Astrocyte (in vitro differentiated cells and primary cell): ENCODE measurements at regions not wholly inside any gene's neighbourhood (a gene's known extent, or its start where the extent isn't known, plus 50 kb on each side); places are given as distances from the start of the nearest gene placed in this dataset.
"Not testable (repeated sequence)": the region's sequence is repeated elsewhere in the genome, so short reads cannot be mapped to it uniquely, and the experiment has no call there.

Experiments used
- DNase-seq: peaks from one replicate; pipeline ENCODE4 v3.0.0-alpha.2; 2010; ENCODE audit warnings: low read depth
- FAIRE-seq: peaks from 2 replicates; lab custom pipeline; 2011; peaks lifted over from hg19 to GRCh38; lab: Jason Lieb, UNC
- H2AFZ ChIP-seq: 2 replicates; pipeline ENCODE4 v1.6.0; 2012; ENCODE audit warnings: low read depth, low read length, inconsistent platforms
- H3K27ac ChIP-seq: 2 replicates; pipeline ENCODE4 v1.5.1; 2011; ENCODE audit warnings: low read depth, low read length, inconsistent platforms
- H3K27me3 ChIP-seq: 2 replicates; pipeline ENCODE4 v1.6.0; 2011; ENCODE audit warnings: low read length, inconsistent platforms; ENCODE audit not compliant: insufficient read depth
- H3K36me3 ChIP-seq: 2 replicates; pipeline ENCODE4 v1.5.1; 2011; ENCODE audit warnings: low read length, inconsistent platforms; ENCODE audit not compliant: insufficient read depth
- H3K4me1 ChIP-seq: 2 replicates; pipeline ENCODE4 v1.5.1; 2011; ENCODE audit warnings: low read length, inconsistent platforms; ENCODE audit not compliant: insufficient read depth
- H3K4me2 ChIP-seq: 2 replicates; pipeline ENCODE4 v1.6.0; 2012; ENCODE audit warnings: low read length, inconsistent platforms
- H3K4me3 ChIP-seq: 2 replicates; pipeline ENCODE4 v1.5.1; 2011; ENCODE audit warnings: low read depth, mild to moderate bottlenecking, low read length, inconsistent platforms; ENCODE audit not compliant: insufficient read depth
- H3K79me2 ChIP-seq: 2 replicates; pipeline ENCODE4 v1.6.0; 2012; ENCODE audit warnings: mild to moderate bottlenecking, low read length, inconsistent platforms; ENCODE audit not compliant: insufficient read depth
- H3K9ac ChIP-seq: 2 replicates; pipeline ENCODE4 v1.6.0; 2012; ENCODE audit warnings: mild to moderate bottlenecking, low read length, inconsistent platforms
- H3K9me3 ChIP-seq: 2 replicates; pipeline ENCODE4 v1.5.1; 2012; ENCODE audit warnings: low read depth, mild to moderate bottlenecking, low read length, inconsistent platforms; ENCODE audit not compliant: insufficient read depth
- H4K20me1 ChIP-seq: 2 replicates; pipeline ENCODE4 v1.6.0; 2012; ENCODE audit warnings: low read length, inconsistent platforms; ENCODE audit not compliant: insufficient read depth
- H3K27ac Mint-ChIP-seq: one replicate; pipeline ENCODE4 v1.8.0; 2021; ENCODE audit warnings: mild to moderate bottlenecking, mixed read lengths; ENCODE audit not compliant: unreplicated experiment
- H3K27me3 Mint-ChIP-seq: one replicate; pipeline ENCODE4 v1.8.0; 2021; ENCODE audit warnings: low read depth, mixed read lengths; ENCODE audit not compliant: unreplicated experiment
- H3K36me3 Mint-ChIP-seq: one replicate; pipeline ENCODE4 v1.8.0; 2021; ENCODE audit warnings: low read depth, mixed read lengths; ENCODE audit not compliant: unreplicated experiment
- H3K4me1 Mint-ChIP-seq: one replicate; pipeline ENCODE4 v1.8.0; 2021; ENCODE audit warnings: low read depth, mixed read lengths; ENCODE audit not compliant: unreplicated experiment
- H3K4me3 Mint-ChIP-seq: one replicate; pipeline ENCODE4 v1.8.0; 2021; ENCODE audit warnings: mild to moderate bottlenecking, moderate library complexity, mixed read lengths; ENCODE audit not compliant: unreplicated experiment
- H3K9me3 Mint-ChIP-seq: one replicate; pipeline ENCODE4 v1.8.0; 2021; ENCODE audit warnings: mild to moderate bottlenecking, mixed read lengths; ENCODE audit not compliant: unreplicated experiment
- CTCF ChIP-seq: IDR thresholded peaks from 2 replicates; pipeline ENCODE4 v1.5.1; 2011; ENCODE audit warnings: low read depth, mild to moderate bottlenecking, inconsistent platforms, low read length, moderate library complexity; ENCODE audit not compliant: insufficient read depth
- EZH2 ChIP-seq: IDR thresholded peaks from 2 replicates; pipeline ENCODE4 v1.6.1; 2012; ENCODE audit warnings: mild to moderate bottlenecking, low read length, inconsistent platforms; ENCODE audit not compliant: insufficient read depth

GRCh38 chr17:14428648-14429029, 127.8 kb downstream of the HS3ST3B1 start:
- no peak overlapping the region for H2AFZ ChIP-seq
- no peaks in the 10 kb centered on the region for H3K36me3 ChIP-seq
- TF ChIP-seq EZH2 (no peak), CTCF (no peak)
- no peaks in the 10 kb centered on the region for H3K27me3 Mint-ChIP-seq
- H3K9me3 ChIP-seq, result no peaks in the 10 kb centered on the region
- no peak overlapping the region for H3K4me2 ChIP-seq
- no peaks in the 10 kb centered on the region for H3K79me2 ChIP-seq
- H3K4me3 ChIP-seq, result no peak overlapping the region
- no peak overlapping the region for H3K27ac Mint-ChIP-seq
- no peaks in the 10 kb centered on the region for H4K20me1 ChIP-seq
- no peaks in the 10 kb centered on the region for H3K4me1 Mint-ChIP-seq
- no peak overlapping the region for H3K4me3 Mint-ChIP-seq
- FAIRE-seq (no peak), DNase-seq (no peak)
- no peaks in the 10 kb centered on the region for H3K36me3 Mint-ChIP-seq
- no peaks in the 10 kb centered on the region for H3K9me3 Mint-ChIP-seq
- no peaks in the 10 kb centered on the region for H3K27me3 ChIP-seq
- no peaks in the 10 kb centered on the region for H3K4me1 ChIP-seq
- H3K27ac ChIP-seq, result no peak overlapping the region
- H3K9ac ChIP-seq, result no peak overlapping the region

- Histone ChIP-seq H2AFZ (no peak overlapping the region), H3K27me3 (no peaks in the 10 kb centered on the region), H3K9ac (no peak overlapping the region), H3K4me3 (no peak overlapping the region), H3K9me3 (no peaks in the 10 kb centered on the region), H4K20me1 (no peaks in the 10 kb centered on the region), H3K27ac (no peak overlapping the region), H3K36me3 (no peaks in the 10 kb centered on the region), H3K4me1 (no peaks in the 10 kb centered on the region), H3K4me2 (no peak overlapping the region), H3K79me2 (no peaks in the 10 kb centered on the region)
- Mint-ChIP-seq H3K27me3 (no peaks in the 10 kb centered on the region), H3K27ac (no peak overlapping the region), H3K36me3 (no peaks in the 10 kb centered on the region), H3K4me3 (no peak overlapping the region), H3K4me1 (no peaks in the 10 kb centered on the region), H3K9me3 (no peaks in the 10 kb centered on the region)
- TF ChIP-seq EZH2 (no peak), CTCF (no peak)
- FAIRE-seq (no peak), DNase-seq (no peak)
These were observed 127.2 kb downstream of the HS3ST3B1 start for GRCh38 chr17:14427900-14428647.

GRCh38 chr17:14423156-14423555, 122.3 kb downstream of the HS3ST3B1 start:
- not testable (repeated sequence) for H3K9me3 Mint-ChIP-seq

More at GRCh38 chr17:14423156-14423555, 122.3 kb downstream of the HS3ST3B1 start:
- H3K79me2 ChIP-seq, H3K9ac ChIP-seq, FAIRE-seq, H3K36me3 Mint-ChIP-seq, H3K27me3 ChIP-seq, H3K4me1 ChIP-seq, DNase-seq, H3K27ac Mint-ChIP-seq, H4K20me1 ChIP-seq, H3K36me3 ChIP-seq, H2AFZ ChIP-seq, H3K9me3 ChIP-seq, H3K4me2 ChIP-seq, H3K27ac ChIP-seq, H3K27me3 Mint-ChIP-seq, H3K4me1 Mint-ChIP-seq, H3K4me3 Mint-ChIP-seq, H3K4me3 ChIP-seq: not testable (repeated sequence)
